Stimulated activated naive CD4-positive, alpha-beta T cell treated with Interleukin-2 at 50 U/mL for 16 hours (primary cell): ENCODE measurements at regions not wholly inside any gene's neighbourhood (a gene's known extent, or its start where the extent isn't known, plus 50 kb on each side); places are given as distances from the start of the nearest gene placed in this dataset.

ENCODE experiments used
- DNase-seq: peaks from one replicate; lab custom pipeline; 2025; lab: John Stamatoyannopoulos, UW

DNA sequence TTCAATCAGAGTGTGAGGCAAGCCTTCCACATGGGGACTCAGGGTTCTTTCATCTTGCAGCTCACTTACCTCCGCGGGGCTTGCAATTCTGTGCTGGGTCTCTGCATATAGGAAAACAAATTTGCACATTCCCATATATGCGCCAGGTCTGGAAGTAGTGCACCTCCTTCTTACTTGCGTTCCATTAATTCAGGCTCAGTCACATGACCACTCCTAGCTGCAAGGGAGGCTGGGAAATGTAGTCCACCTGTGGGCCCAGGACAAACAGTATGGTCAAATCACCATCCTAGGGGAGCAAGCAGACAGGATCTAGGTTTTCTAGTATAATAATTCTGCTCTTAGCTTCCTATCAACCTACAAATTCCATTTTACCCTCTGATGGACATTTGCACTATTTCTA lies 160.4 kb downstream of the AACS start:
- no peak for DNase-seq

DNA sequence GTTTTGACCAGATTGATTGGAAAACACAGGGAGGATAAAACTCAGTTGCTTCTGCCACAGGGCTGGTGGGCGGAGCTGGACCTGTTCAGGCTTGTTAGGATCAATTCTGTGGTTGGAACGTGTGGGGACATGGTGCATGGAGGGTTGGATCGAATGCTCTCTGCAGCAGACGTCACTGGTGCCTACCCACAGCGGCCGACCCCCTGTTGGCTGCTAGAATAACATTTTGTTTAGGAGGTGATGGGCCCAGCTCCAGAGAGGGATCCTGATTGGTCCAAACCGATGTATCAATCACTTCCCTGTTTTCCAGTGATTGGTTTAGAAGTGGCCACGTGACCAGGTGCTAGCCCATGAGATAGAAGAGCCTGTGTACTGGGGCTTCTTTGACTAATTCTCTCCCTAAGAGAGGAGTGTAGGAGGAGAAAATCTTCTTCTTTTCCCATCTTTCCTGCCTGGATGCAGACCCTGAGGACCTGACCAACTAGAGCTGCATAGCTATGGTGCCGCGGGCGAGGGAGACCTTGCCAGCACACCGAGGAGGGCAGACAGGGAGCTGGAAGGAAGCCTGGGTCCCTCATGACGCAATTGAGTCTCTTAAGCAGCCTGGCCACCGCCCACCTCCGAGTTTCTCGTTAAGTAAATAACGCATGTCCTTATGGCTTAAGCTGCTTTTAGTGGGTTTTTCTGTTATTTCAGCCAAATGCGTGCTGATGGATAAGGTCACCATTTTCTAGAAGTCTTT lies 163.5 kb downstream of the AACS start:
- no peak for DNase-seq

DNA sequence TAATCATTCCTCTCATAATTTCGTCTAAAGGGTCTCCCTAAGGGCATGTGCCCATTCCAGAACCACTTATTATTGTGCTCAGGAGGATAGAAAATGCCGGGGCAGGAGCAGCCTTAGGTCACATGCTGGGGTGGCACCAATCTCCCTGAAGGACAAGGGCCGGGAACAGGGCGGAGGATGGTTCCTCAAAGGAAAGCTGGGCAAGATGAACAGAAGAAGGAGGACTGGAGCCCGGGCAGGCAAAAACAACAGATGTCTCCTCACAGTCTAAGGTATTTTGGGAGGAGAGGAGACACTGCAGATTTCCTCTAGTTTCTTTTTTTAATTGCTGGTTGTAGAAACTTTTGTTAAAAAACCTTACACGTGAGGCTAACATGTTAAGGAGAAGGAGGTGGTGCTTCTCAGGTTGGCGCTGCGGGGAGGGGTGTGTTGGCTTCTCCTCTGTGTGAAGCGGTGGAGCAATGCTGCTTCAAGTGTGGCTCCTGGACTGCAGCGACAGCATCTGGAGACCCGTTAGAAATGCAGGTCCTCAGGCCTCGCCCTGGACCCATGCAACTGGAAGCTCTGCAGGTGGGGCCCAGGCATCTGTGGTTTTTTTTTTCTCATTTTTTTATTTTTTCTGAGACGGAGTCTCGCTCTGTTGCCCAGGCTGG lies 164.8 kb downstream of the AACS start:
- DNase-seq: no peak

DNA sequence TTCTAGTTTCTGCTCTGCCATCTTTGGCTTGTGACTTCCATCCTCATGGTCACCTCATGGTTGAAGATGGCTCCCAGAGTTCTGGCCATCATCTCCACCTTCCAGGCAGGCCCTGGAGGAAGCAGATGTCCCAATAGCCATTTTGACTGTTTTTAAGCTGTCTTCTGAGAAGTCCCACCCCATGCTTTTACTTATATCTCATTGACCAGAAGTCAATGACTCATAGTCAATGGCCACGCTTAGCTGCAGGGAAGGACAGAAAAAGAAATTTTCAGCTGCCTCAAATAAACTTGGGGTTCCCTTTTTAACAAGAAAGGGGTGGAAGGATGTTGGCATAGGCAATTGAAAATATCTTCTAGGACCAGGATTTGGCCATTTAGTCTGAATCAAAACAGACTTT lies 168.1 kb downstream of the AACS start:
- DNase-seq: no peak

DNA sequence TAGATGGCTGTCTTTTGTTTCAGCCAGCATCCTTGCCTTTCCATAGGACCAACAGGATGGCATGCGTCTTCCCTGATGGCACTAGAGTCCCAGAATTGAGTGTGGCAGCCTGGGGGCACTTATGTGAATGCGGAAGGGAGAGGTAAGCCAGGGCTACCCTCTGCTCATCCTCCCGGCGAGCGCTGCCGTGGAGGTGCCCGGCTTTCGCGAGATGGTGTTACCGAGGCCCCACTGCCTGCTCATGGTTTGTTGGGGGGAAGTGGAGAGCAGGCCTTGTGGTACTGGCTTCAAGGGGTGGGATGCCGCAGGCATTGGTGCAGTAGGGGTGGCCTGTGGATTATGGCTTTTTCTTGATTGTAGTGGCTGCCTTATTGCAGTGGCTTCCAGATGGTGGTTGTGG lies 174.3 kb downstream of the AACS start:
- DNase-seq: no peak

DNA sequence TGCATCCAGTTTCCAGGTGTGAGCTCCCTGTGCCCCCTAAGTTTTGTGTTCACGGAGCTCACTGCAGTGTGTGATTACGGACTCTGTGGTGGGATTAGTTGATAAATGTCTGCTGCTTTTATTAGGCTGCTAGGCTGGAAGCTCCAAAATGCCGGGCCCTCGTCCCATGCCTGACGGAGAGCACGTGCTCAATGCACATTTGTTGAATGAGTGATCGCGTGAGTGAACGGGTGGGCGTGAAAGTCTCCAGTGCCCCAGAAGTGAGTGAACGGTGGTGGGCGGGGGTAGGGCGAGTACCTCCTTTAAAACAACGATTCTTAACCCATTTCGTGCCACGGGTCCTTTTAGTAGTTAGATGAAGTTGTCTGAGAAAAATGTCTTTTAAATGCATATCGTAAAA lies 175.5 kb downstream of the AACS start:
- no peak for DNase-seq

DNA sequence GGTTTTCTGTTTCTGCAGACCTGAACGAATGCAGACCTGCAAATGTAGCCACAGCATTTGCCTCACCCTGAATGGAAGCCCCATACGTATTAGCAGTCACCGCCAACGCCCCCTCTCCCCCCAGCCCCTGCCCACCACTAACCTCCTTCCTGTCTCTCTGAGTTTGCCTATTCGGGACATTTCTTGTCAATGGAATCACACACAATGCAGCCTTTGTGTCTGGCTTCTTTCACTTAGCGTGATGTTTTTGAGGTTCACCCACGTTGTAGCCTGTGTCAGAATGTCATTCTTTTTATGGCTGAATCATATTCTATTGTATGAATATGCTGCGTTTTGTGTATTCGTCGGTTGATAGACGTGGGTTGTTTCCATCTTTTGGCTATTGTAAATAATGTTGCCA lies 178.6 kb downstream of the AACS start:
- DNase-seq: no peak

DNA sequence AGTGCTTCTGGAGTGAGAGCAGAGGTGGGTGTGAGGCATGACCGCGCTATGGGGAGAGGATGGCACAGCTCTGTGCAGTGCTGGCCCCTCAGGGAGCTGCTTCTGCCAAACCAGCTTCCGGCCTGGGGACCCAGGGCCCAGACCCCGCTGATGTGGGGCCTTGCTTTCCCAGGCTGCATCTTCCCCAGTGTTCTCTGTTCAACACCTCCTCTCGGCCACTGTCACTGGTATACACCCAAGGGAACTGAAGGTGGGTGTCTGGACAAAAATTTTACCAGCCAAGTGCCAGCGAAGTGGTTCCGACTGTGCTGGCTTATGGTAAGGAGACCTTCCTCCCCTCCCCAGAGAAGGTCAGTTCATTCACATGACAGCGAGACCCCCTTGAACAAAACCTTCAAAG lies 179.1 kb downstream of the AACS start:
- no peak for DNase-seq

DNA sequence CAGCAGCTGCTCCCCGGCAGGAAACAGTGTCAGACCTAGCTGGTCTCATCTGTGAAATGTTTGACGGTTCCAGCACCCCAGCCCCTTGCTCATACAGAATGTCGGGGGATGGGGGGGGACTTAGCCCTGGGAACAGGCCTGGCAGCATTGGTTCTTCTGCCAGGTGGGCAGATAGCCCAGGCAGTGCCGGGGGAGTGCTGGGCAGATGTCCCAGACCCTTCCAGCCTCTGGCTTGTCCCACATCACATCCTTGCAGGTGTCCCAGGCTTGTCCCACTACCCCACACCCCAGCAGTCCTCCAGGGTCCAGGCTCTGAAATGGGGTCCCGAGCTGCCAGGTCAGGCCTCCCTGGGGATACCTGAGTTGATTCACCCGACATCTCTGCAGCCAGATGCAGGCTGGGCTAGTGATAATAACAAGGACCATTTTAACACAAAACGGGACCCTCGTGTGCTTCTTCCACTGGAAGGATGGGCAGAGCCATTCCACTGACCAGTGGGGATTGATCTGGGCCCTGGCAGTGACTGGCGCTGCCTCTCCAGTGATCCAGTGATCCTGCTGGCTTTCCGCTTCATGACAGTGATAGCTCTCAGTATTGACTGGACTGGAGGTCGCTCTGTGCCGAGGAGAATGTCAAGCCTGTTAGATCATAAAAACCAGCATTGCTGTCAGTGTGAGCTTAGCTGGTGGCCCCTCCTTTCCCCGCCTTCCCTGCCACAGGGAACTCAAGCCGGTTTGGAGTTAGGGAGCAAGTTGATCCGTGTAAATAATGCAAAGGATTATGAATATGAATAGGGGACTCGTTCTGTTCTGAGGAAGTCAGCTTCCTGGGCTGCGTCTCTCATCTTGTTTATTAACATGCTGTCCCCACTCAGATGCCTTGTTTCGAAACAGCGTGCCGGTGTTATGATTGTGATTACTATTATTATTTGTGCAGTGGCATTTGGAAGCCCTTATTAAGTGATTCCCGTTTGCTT lies 180.6 kb downstream of the AACS start:
- no peak for DNase-seq

DNA sequence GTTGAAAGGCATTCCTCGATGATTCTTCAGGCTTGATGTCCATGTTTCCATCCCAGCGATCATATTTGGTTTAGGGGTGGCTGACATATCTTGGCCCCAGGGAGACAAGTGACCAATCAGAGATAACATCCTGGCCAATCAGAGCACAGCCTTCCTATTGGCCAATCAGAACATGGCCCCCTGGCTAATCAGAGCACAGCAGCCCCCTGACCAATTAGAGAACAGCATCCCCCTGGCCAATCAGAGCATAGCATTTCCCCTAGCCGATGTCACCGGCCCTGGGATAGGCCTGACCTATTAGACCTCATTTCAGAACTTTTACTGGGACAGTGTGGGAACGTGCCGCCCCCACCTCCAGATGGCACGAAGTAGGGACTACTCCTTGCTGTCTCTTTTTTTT lies 182.2 kb downstream of the AACS start:
- DNase-seq: no peak

DNA sequence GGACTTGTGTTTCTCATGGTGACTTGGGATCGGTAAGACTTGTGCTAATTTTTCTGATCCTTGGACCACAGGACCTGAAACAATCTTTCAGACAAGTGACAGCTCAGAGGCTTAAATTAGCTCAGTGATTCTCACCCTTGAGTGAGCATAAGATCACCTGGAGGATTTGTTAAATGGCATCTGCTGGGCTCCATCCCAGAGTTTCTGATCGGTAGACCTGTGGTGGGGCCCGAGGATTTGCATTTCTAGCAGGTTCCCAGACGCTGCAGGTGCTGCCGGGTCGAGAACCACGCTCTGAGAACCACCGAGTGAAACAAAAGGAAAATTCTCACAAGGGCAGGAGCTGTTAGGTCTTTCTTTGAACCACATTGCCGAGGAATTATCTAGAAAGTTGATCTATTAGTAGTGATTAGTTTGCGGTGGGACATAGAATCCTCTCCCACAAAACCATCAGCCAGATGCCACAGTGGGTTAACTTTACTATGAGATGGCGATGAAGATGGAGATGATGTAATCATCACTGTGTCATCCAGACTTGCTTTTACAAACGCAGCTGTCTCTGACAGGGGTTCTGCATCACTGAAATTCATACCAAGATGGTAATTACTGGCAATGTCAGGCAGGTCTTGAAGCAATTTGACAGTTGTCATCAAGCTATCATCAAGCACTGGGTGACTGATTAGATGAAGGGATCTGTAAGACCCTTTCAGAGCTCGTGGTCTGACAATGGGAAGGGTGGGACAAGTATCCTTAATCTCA lies 184.0 kb downstream of the AACS start:
- no peak for DNase-seq

DNA sequence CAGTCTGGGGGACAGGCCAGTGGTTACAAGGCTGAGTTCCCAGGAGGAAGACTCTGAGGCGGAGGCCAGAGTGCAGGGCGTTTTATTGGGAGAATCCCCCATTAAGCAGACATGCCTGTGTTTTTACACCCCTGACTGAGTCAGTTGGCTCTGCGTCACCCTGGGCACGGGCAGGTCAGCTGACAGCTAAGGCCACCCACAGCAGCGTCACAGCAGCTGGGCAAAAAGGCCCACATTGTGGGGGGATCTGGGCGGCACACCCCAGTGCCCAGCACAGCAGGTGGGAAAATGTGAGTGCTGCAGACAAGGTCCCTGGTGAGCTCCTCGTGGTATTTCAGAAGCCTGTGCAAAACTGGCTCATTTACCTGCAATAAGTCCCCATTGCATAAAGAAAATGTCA lies 184.7 kb downstream of the AACS start:
- DNase-seq: no peak

DNA sequence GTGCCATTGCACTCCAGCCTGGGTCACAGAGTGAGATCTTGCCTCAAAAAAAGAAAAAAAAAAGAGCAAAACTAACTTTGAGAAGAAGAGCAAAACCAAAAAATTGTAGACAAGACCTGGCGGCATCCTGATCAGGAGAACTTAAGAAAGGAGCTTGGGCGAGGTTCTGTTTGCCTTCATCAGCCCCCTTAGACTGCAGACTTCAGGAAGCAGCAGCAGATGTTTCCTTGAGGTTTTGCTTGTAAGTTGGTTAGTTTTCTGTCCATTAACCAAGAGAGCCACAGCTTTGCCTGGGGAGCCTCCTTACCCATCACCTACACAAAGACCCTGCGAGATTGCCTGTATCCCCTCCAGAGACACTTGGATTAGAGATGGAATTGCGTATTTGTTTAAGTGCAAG lies 189.0 kb downstream of the AACS start:
- no peak for DNase-seq

DNA sequence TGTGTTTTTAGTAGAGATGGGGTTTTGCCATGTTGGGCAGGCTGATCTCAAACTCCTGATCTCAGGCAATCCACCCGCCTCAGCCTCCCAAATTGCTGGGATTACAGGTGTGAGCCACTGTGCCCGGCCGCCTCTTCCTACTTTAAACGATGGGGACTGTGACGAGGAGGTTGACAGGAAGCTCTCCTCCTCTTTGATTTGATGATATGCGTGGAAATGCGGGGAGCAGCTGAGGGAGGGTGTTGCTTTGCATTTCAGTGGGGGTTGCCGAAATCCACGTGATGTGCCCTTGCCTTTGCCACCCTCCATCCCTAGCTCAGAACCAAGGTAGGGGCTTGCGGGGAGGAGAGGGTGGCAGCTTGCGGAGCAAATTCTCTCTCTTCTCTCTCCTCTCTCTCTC lies 189.6 kb downstream of the AACS start:
- no peak for DNase-seq

DNA sequence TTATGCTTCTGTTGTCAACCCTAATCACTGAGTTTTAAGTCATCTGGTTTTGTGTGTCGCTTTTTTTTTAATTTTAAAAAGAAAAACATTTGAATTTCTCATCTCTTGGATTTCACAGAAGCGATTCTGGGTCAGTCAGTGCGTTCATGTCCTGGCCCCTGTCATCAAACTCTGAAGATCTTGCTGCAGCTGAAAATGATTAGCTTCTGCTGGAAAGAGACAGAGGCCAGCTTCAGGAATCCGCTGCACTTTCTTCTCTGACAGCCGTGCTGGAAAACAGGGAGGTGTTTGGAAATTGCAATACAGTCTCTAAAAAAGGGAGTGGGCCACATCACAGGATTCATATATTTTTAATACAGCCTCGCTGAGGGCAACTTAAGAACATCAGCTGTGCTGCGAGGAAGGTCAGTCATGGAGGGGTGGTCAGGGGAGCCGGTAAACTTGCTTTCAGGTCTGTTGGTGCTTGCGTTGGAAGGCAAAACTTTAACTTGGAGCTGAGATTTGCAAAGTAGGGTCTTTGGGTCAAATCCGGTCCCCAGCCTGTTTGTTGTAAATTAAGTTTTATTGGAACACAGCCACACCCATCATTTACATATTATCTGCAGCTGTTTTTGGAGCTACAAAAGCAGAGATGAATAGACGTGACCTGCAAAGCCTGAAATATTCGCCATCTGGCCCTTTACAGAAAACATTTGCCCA lies 190.8 kb downstream of the AACS start:
- DNase-seq: no peak

DNA sequence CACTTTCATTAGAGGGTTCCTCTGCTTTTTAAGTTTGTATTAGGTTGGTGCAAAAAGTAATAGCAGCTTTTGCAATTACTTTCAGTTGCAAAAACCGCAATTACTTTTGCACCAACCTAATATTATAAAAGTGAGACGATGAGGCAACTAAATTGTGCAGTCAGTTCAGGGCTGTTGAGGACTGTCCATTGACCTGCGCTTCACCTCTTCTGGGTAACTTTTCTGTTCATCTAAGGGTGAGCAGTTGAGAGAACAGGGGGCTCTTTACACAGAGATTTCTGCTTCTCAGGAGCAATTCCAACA lies 191.3 kb downstream of the AACS start:
- no peak for DNase-seq

DNA sequence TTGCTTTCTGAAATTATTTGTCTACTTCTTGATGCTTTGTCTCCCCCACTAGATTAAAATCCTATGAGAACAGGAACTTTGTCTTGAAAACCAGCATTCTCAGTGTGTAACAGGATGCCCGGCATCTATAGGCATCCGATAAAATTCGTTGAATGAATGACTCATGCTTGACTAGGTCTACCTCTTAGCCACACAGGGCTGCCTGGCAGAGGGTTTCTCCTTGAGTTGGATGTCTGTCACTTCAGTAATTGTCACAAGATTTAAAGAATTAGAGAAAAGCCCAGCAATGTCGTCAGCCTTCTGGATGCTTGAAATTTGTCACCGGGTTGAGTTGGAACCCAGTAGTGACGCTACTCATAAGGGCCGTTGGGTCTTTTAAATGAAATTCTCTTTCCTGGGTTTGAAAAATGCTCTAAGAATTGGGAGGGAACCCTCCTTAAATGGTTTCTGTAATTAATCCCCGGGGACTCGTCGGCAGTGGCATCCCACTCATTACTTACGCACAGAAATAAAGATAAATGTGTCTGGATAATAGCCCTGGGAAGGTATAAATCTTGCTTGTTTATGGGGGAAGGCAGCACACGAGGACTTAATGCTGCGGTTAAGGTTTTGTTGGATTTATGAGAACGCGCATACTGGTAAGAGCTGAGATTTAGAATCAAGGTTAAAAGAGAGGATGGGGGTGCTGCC lies 194.1 kb downstream of the AACS start:
- no peak for DNase-seq

DNA sequence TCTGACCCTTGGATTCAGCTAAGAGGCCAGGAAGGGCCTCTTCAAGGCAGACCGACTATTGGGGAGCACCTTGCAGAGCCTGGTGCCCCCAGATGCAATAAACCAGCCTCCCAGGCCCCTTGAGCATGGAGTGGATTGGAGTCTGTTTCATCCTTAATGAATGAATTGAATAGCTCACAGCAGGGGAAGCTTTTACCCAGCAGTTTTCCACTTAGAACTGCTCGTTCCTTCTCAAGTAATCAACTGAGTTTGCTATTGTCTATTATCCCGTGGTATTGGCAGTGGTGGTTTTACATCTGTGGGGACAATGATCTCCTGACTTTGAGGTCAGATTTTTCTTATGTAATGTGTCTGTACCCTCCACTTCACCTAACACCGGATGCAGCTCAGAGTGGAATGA lies 197.6 kb downstream of the AACS start:
- no peak for DNase-seq

DNA sequence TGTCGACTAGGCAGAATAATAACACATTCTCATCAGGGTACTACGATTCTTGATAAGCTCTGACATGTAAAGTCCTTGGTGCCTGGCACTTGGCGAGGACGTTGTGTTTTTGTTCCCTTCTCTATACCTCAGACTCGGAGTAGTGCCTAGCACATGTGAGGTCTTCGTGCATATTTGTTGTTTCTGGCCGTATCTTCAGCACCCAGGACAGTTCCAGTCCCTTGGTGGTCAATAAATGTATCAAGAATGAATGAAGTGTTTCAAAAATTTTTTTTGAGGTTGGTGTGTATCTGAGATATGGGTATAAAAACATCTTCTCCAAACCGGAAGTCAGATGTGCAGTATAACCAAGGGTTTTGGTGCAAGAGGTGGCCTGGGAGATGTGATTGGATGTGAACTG lies 198.2 kb downstream of the AACS start:
- no peak for DNase-seq

DNA sequence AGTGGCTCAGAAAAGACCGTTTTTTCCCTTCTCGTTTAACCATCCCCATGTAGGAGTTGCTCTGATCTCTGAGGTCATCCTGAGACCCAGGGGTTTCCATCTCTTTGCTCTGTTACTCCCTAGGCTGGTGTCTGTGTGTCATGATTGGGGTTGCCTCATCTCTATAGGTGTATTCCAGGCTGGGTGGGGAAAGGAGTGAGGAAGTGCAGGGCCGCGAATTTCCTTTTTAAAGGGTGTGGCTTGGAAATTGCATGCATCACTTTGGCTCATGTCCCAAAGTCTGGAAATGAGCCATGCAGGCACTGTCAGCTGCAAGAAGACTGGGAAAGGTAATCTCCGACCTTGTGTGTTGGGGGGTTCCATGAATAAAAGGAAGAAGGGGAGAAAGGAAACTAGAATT lies 201.9 kb downstream of the AACS start:
- DNase-seq: no peak

DNA sequence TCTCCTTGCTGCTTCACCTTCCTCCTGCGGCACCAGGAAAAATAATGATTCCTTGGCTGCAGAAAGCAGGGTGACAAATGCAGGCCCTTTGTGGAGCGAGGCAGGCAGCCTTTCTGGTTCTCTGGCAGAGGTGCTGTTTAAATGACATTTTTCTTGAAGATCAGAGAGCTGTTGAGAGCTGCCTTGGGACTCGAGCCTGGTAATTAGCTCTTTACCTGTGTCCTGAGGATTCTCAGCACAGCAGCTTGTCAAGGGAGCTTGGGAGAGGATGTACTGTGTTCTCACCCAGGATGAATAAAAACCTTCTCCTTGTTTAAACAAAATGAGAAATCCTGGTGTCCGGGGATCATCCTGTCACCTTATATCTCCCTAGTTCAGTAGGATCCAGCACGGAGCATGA lies 204.0 kb downstream of the AACS start:
- DNase-seq: no peak
